Mesenchymal stem cell (in vitro differentiated cells and primary cell): ENCODE measurements at regions not wholly inside any gene's neighbourhood (a gene's known extent, or its start where the extent isn't known, plus 50 kb on each side); places are given as distances from the start of the nearest gene placed in this dataset.

Source experiments
- DNase-seq: peaks from one replicate; pipeline ENCODE4 v3.0.0-alpha.2; 2013
- H2AFZ ChIP-seq: one replicate; pipeline ENCODE4 v1.6.1; 2013; ENCODE audit warnings: low read depth, mild to moderate bottlenecking, control low read depth, inconsistent platforms, low read length, moderate library complexity
- H2AK5ac ChIP-seq: 2 replicates; pipeline ENCODE4 v1.6.1; 2013; ENCODE audit warnings: low read length, moderate library complexity, mild to moderate bottlenecking, inconsistent platforms; ENCODE audit not compliant: severe bottlenecking
- H2BK120ac ChIP-seq: one replicate; pipeline ENCODE4 v1.6.1; 2013; ENCODE audit warnings: low read depth, mild to moderate bottlenecking, inconsistent platforms, low read length, moderate library complexity
- H2BK12ac ChIP-seq, 2 experiments: one replicate each; pipeline ENCODE4 v1.6.1; 2013; ENCODE audit warnings: inconsistent platforms in 2 of 2, low read length in 2 of 2, mild to moderate bottlenecking in 2 of 2, moderate library complexity in 2 of 2, control low read depth in 1 of 2
- H2BK15ac ChIP-seq: one replicate; pipeline ENCODE4 v1.6.1; 2013; ENCODE audit warnings: mild to moderate bottlenecking, low read depth, inconsistent platforms; ENCODE audit not compliant: poor library complexity, severe bottlenecking
- H2BK5ac ChIP-seq: 2 replicates; pipeline ENCODE4 v1.6.1; 2013; ENCODE audit warnings: low read depth, mild to moderate bottlenecking, low read length, control low read depth, inconsistent platforms; ENCODE audit not compliant: poor library complexity, severe bottlenecking
- H3K14ac ChIP-seq, 2 experiments: one replicate each; pipeline ENCODE4 v1.6.1; 2013; ENCODE audit warnings: inconsistent platforms in 2 of 2, low read length in 2 of 2, control low read depth in 1 of 2, mild to moderate bottlenecking in 1 of 2, moderate library complexity in 1 of 2
- H3K18ac ChIP-seq, 2 experiments: one replicate each; pipeline ENCODE4 v1.6.1; 2013; ENCODE audit warnings: inconsistent platforms in 2 of 2, low read length in 2 of 2, control low read depth in 1 of 2, low read depth in 1 of 2, mild to moderate bottlenecking in 1 of 2
- H3K23ac ChIP-seq, 2 experiments: one replicate each; pipeline ENCODE4 v1.6.1; 2013; ENCODE audit warnings: inconsistent platforms in 2 of 2, low read length in 2 of 2, mild to moderate bottlenecking in 2 of 2, moderate library complexity in 2 of 2, control low read depth in 1 of 2
- H3K27ac ChIP-seq: 2 replicates; pipeline ENCODE4 v1.5.1; 2013; ENCODE audit warnings: mild to moderate bottlenecking, moderate library complexity, low read length, control low read depth, inconsistent platforms; ENCODE audit not compliant: poor library complexity, severe bottlenecking
- H3K27me3 ChIP-seq, 2 experiments: 2 replicates each; pipeline versions ENCODE4 v1.6.1 to v1.7.0; 2013; ENCODE audit warnings: low read length in 2 of 2, mild to moderate bottlenecking in 2 of 2, moderate library complexity in 2 of 2, control low read depth in 1 of 2, inconsistent platforms in 1 of 2; ENCODE audit not compliant: control insufficient read depth in 1 of 2, insufficient read depth in 1 of 2
- H3K36me3 ChIP-seq, 2 experiments: 2 replicates each; pipeline versions ENCODE4 v1.6.1 to v1.7.0; 2013; ENCODE audit warnings: low read length in 2 of 2, control low read depth in 1 of 2, inconsistent platforms in 1 of 2, low read depth in 1 of 2, mild to moderate bottlenecking in 1 of 2; ENCODE audit not compliant: insufficient read depth in 2 of 2, control insufficient read depth in 1 of 2
- H3K4ac ChIP-seq, 2 experiments: one replicate each; pipeline ENCODE4 v1.6.1; 2013; ENCODE audit warnings: inconsistent platforms in 2 of 2, low read length in 2 of 2, mild to moderate bottlenecking in 2 of 2, moderate library complexity in 2 of 2, control low read depth in 1 of 2, low read depth in 1 of 2
- H3K4me1 ChIP-seq: 2 replicates; pipeline ENCODE4 v1.6.1; 2013; ENCODE audit warnings: low read depth, low read length, control low read depth; ENCODE audit not compliant: control insufficient read depth, insufficient read depth
- H3K4me2 ChIP-seq: 2 replicates; pipeline ENCODE4 v1.6.1; 2013; ENCODE audit warnings: low read length, mild to moderate bottlenecking, inconsistent platforms; ENCODE audit not compliant: poor library complexity, severe bottlenecking
- H3K4me3 ChIP-seq, 2 experiments: 2 replicates each; pipeline versions ENCODE4 v1.5.1 to v1.7.0; 2013; ENCODE audit warnings: low read length in 2 of 2, mild to moderate bottlenecking in 2 of 2, control low read depth in 1 of 2, low read depth in 1 of 2; ENCODE audit not compliant: insufficient read depth in 1 of 2
- H3K79me1 ChIP-seq: replicated peaks from 2 replicates; pipeline ENCODE4 v1.6.1; 2013; ENCODE audit warnings: mild to moderate bottlenecking, control low read depth, low read length, inconsistent platforms; ENCODE audit not compliant: poor library complexity, severe bottlenecking
- H3K9ac ChIP-seq: 2 replicates; pipeline ENCODE4 v1.7.0; 2013; ENCODE audit warnings: mild to moderate bottlenecking, low read length, moderate library complexity
- H3K9me3 ChIP-seq: 2 replicates; pipeline ENCODE4 v1.7.0; 2013; ENCODE audit warnings: mild to moderate bottlenecking, low read length; ENCODE audit not compliant: control insufficient read depth
- H4K8ac ChIP-seq: one replicate; pipeline ENCODE4 v1.6.1; 2013; ENCODE audit warnings: inconsistent platforms, mild to moderate bottlenecking, low read length, moderate library complexity
- H4K91ac ChIP-seq: one replicate; pipeline ENCODE4 v1.6.1; 2013; ENCODE audit warnings: mild to moderate bottlenecking, low read length, inconsistent platforms
- WGBS: methylation state at CpG from one replicate; pipeline ENCODE4 v1.1.7; 2013; ENCODE audit warnings: mixed read lengths; 5-methylcytosine and 5-hydroxymethylcytosine counted together

GRCh38 chr7:25396668-25397067, 168.4 kb upstream of the NPVF start:
- no peak overlapping the region for H2BK120ac ChIP-seq
- no peaks in the 10 kb centered on the region for H3K79me1 ChIP-seq
- H4K8ac ChIP-seq, result no peak overlapping the region
- no peak overlapping the region for H3K23ac ChIP-seq
- H2AK5ac ChIP-seq, result no peak overlapping the region
- peaks cover 4 to 6% of the 10 kb centered on the region in 2 experiments for H3K27me3 ChIP-seq
- H2AFZ ChIP-seq, result no peak overlapping the region
- no peak overlapping the region for H2BK12ac ChIP-seq
- no peaks in the 10 kb centered on the region for H3K36me3 ChIP-seq
- no peak overlapping the region for H2BK5ac ChIP-seq
- H4K91ac ChIP-seq, result no peak overlapping the region
- H3K4me3 ChIP-seq, result no peak overlapping the region
- no peak overlapping the region for H2BK15ac ChIP-seq
- no peak overlapping the region for H3K14ac ChIP-seq
- H3K9ac ChIP-seq, result no peak overlapping the region
- H3K27ac ChIP-seq, result no peak overlapping the region
- WGBS, result 78% methylated on average over 2 of the region's 3 CpGs
- DNase-seq, result no peak
- no peaks in the 10 kb centered on the region for H3K9me3 ChIP-seq
- no peak overlapping the region for H3K4me2 ChIP-seq
- no peak overlapping the region for H3K18ac ChIP-seq
- H3K4ac ChIP-seq, result no peak overlapping the region
- H3K4me1 ChIP-seq, result peaks cover 8% of the 10 kb centered on the region

GRCh38 chr7:25398418-25398817, 170.1 kb upstream of the NPVF start:
- H4K8ac ChIP-seq, result no peak overlapping the region
- H3K9ac ChIP-seq, result no peak overlapping the region
- H3K36me3 ChIP-seq, result no peaks in the 10 kb centered on the region
- H2AFZ ChIP-seq, result no peak overlapping the region
- WGBS, result 40% methylated on average over 1 of the region's 5 CpGs
- no peak overlapping the region for H3K4me3 ChIP-seq
- no peaks in the 10 kb centered on the region for H3K9me3 ChIP-seq
- peaks cover 5 to 6% of the 10 kb centered on the region in 2 experiments for H3K27me3 ChIP-seq
- H2BK120ac ChIP-seq, result no peak overlapping the region
- no peak overlapping the region for H2BK12ac ChIP-seq
- DNase-seq, result no peak
- H3K4ac ChIP-seq, result no peak overlapping the region
- no peaks in the 10 kb centered on the region for H3K79me1 ChIP-seq
- H3K14ac ChIP-seq, result no peak overlapping the region
- no peak overlapping the region for H3K4me2 ChIP-seq
- no peak overlapping the region for H3K18ac ChIP-seq
- no peak overlapping the region for H2AK5ac ChIP-seq
- no peak overlapping the region for H3K27ac ChIP-seq
- no peak overlapping the region for H2BK5ac ChIP-seq
- no peak overlapping the region for H4K91ac ChIP-seq
- H2BK15ac ChIP-seq, result no peak overlapping the region
- H3K4me1 ChIP-seq, result peaks cover 3% of the 10 kb centered on the region
- H3K23ac ChIP-seq, result no peak overlapping the region

GRCh38 chr7:25399000-25399750, 170.9 kb upstream of the NPVF start:
- Histone ChIP-seq H3K9ac (no peak overlapping the region), H2BK120ac (no peak overlapping the region)

GRCh38 chr7:25402532-25402931, 174.2 kb upstream of the NPVF start:
- H2BK15ac ChIP-seq, result no peak overlapping the region
- no peak overlapping the region for H3K4me3 ChIP-seq
- H3K23ac ChIP-seq, result no peak overlapping the region
- H3K4me1 ChIP-seq, result no peaks in the 10 kb centered on the region
- no peak overlapping the region for H3K4ac ChIP-seq
- H2BK12ac ChIP-seq, result no peak overlapping the region
- H2BK5ac ChIP-seq, result no peak overlapping the region
- no peak overlapping the region for H2AK5ac ChIP-seq
- no peak overlapping the region for H3K27ac ChIP-seq
- no peaks in the 10 kb centered on the region for H3K79me1 ChIP-seq
- no peaks in the 10 kb centered on the region for H3K36me3 ChIP-seq
- DNase-seq, result no peak
- H3K18ac ChIP-seq, result no peak overlapping the region
- no peak overlapping the region for H2BK120ac ChIP-seq
- H4K91ac ChIP-seq, result no peak overlapping the region
- no peak overlapping the region for H3K9ac ChIP-seq
- H3K14ac ChIP-seq, result no peak overlapping the region
- H3K4me2 ChIP-seq, result no peak overlapping the region
- peaks cover 5 to 14% of the 10 kb centered on the region in 2 experiments for H3K27me3 ChIP-seq
- WGBS, result 83% methylated on average over 4 of the region's 4 CpGs
- no peaks in the 10 kb centered on the region for H3K9me3 ChIP-seq
- H2AFZ ChIP-seq, result no peak overlapping the region
- no peak overlapping the region for H4K8ac ChIP-seq

More at GRCh38 chr7:25399000-25399750, 170.9 kb upstream of the NPVF start:
- Histone ChIP-seq H3K4me3 (no peak overlapping the region), H3K4ac (no peak overlapping the region), H2BK5ac (no peak overlapping the region), H3K18ac (no peak overlapping the region), H2BK12ac (no peak overlapping the region), H2AK5ac (no peak overlapping the region), H3K9me3 (no peaks in the 10 kb centered on the region), H2BK15ac (no peak overlapping the region), H3K27ac (no peak overlapping the region), H3K14ac (no peak overlapping the region), H3K4me2 (no peak overlapping the region), H3K79me1 (no peaks in the 10 kb centered on the region), H3K27me3 (peaks cover 5 to 7% of the 10 kb centered on the region in 2 experiments), H3K4me1 (peaks cover 3% of the 10 kb centered on the region), H2AFZ (no peak overlapping the region), H3K36me3 (no peaks in the 10 kb centered on the region), H4K8ac (no peak overlapping the region), H4K91ac (no peak overlapping the region), H3K23ac (no peak overlapping the region)
- DNase-seq, result no peak
- 83% methylated on average over 4 of the region's 8 CpGs for WGBS
